GM21390 (cell line): ENCODE measurements at regions not wholly inside any gene's neighbourhood (a gene's known extent, or its start where the extent isn't known, plus 50 kb on each side); places are given as distances from the start of the nearest gene placed in this dataset.
"Not testable (repeated sequence)": the region's sequence is repeated elsewhere in the genome, so short reads cannot be mapped to it uniquely, and the experiment has no call there.

Experiments
- ATAC-seq: cut with Tn5 transposase; IDR thresholded peaks from one replicate; pipeline ENCODE4 v1.9.1; 2021; ENCODE audit not compliant: unreplicated experiment

GRCh38 chr11:24217319-24217718, 279.5 kb upstream of the LUZP2 start:
- not testable (repeated sequence) for ATAC-seq

- no peak for ATAC-seq
Observed at GRCh38 chr11:24225501-24225900, 271.4 kb upstream of the LUZP2 start.

- ATAC-seq: no peak
Observed at GRCh38 chr11:24226606-24227005, 270.2 kb upstream of the LUZP2 start.

GRCh38 chr11:24233041-24233440, 263.8 kb upstream of the LUZP2 start:
- no peak for ATAC-seq

GRCh38 chr11:24234822-24235508, 261.9 kb upstream of the LUZP2 start:
- no peak for ATAC-seq

GRCh38 chr11:24238771-24239645, 257.8 kb upstream of the LUZP2 start:
- ATAC-seq: no peak

GRCh38 chr11:24239930-24240329, 256.9 kb upstream of the LUZP2 start:
- no peak for ATAC-seq

- no peak for ATAC-seq
Observed at GRCh38 chr11:24240496-24241175, 256.2 kb upstream of the LUZP2 start.

- ATAC-seq: no peak
Observed at GRCh38 chr11:24246715-24247114, 250.1 kb upstream of the LUZP2 start.

- no peak for ATAC-seq
Observed at GRCh38 chr11:24247846-24248245, 249.0 kb upstream of the LUZP2 start.

GRCh38 chr11:24249921-24250320, 246.9 kb upstream of the LUZP2 start:
- ATAC-seq: no peak

GRCh38 chr11:24253237-24253760, 243.6 kb upstream of the LUZP2 start:
- ATAC-seq: no peak

- ATAC-seq: no peak
Observed at GRCh38 chr11:24264868-24265267, 232.0 kb upstream of the LUZP2 start.

GRCh38 chr11:24267014-24267413, 229.8 kb upstream of the LUZP2 start:
- ATAC-seq: no peak

GRCh38 chr11:24271798-24272197, 225.1 kb upstream of the LUZP2 start:
- no peak for ATAC-seq

- not testable (repeated sequence) for ATAC-seq
Observed at GRCh38 chr11:24274214-24274781, 222.6 kb upstream of the LUZP2 start.

- ATAC-seq: no peak
Observed at GRCh38 chr11:24286238-24286637, 210.6 kb upstream of the LUZP2 start.

- ATAC-seq: no peak
Observed at GRCh38 chr11:24289301-24289700, 207.6 kb upstream of the LUZP2 start.

- no peak for ATAC-seq
Observed at GRCh38 chr11:24293964-24294363, 202.9 kb upstream of the LUZP2 start.

GRCh38 chr11:24295360-24295759, 201.5 kb upstream of the LUZP2 start:
- ATAC-seq: no peak

GRCh38 chr11:24297461-24297860, 199.4 kb upstream of the LUZP2 start:
- ATAC-seq: no peak
